GM12873 (cell line): ENCODE measurements at regions not wholly inside any gene's neighbourhood (a gene's known extent, or its start where the extent isn't known, plus 50 kb on each side); places are given as distances from the start of the nearest gene placed in this dataset.

Source experiments
- TF ChIP-seq, protein P1 (sequence below): IDR thresholded peaks from 2 replicates; pipeline ENCODE4 v1.5.1; 2012; ENCODE audit warnings: low read depth, mild to moderate bottlenecking, moderate library complexity, low read length, control low read depth; ENCODE audit not compliant: insufficient read depth; ENCODE audit errors: missing control alignments

DNA sequence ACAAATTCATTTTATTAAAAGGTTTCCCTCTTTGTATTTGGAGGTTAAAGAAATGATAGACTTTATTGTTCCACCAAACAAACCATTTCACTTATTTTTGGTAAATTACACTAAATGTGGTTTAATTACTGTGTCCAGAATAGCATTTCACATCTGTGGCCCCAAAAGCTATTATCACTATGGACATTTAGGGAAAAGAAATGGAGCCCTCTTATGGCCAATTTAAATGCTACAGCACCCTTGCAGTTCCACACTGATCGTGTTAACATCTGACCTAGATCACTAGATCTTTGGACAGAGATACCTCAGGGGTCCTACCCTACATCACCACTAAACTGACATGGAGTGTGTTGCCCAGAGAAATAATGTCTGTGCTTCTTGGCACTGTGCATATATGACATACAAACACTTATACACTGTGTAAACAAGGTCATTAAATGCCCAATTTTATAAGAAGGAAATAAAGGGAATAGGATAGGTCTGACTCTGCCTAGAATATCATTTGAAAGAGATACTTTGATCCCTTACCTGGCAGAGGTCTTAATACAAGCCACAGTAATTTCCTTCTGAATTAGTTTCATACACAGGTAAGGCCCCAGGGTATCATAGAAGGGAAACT, 163.9 kb downstream of the KDR start:
- TF ChIP-seq, protein P1, sequence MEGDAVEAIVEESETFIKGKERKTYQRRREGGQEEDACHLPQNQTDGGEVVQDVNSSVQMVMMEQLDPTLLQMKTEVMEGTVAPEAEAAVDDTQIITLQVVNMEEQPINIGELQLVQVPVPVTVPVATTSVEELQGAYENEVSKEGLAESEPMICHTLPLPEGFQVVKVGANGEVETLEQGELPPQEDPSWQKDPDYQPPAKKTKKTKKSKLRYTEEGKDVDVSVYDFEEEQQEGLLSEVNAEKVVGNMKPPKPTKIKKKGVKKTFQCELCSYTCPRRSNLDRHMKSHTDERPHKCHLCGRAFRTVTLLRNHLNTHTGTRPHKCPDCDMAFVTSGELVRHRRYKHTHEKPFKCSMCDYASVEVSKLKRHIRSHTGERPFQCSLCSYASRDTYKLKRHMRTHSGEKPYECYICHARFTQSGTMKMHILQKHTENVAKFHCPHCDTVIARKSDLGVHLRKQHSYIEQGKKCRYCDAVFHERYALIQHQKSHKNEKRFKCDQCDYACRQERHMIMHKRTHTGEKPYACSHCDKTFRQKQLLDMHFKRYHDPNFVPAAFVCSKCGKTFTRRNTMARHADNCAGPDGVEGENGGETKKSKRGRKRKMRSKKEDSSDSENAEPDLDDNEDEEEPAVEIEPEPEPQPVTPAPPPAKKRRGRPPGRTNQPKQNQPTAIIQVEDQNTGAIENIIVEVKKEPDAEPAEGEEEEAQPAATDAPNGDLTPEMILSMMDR: peak; percentile 50

DNA sequence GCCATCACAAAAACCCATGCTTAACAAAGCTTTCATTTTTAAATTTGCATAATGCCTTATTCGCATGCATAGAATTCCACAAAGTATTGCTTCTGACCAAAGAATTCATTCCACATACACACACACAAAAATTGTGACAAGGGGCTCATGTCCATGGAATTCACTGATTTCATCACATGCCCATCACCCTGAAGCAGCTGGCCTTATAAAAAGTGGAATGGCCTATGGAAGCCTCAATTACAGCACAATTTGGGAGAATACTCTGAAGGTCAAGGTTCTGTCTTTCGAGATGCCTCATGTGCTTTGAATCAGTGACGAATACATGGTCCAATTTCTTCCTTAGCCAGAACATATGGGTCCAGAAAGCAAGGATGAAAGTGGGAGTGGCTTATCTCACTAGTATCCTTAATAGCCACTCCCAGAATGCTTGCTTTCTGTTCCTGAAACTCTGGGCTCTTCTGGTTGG, 165.7 kb downstream of the KDR start:
- TF ChIP-seq, protein P1: no peak

GRCh38 chr4:54959131-54959530, 166.3 kb downstream of the KDR start:
- TF ChIP-seq, protein P1: no peak

- TF ChIP-seq, protein P1: no peak
Measured at GRCh38 chr4:54958236-54958635, 167.2 kb downstream of the KDR start.

- TF ChIP-seq, protein P1: no peak
Measured at GRCh38 chr4:54954656-54955388, 170.6 kb downstream of the KDR start.

DNA sequence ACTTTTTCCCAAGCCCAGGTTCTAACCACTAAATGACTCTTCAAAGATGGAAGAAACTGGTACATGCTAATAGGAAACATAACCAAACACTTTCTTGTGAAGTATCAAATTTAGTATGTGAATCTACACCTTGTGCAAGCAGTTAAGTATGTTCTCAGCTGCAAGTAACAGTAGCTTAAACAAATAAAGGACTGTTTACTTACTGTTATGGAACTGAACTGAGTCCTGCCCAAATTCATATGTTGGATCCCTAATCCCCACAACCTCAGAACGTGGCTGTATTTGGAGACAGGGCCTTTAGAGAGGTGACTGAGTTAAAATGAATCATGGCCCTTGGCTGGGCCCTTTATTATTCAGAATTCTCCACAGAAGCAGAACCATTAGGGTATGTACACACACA, 178.7 kb downstream of the KDR start:
- TF ChIP-seq, protein P1: no peak

- TF ChIP-seq, protein P1: no peak
Measured at GRCh38 chr4:54945838-54946237, 179.6 kb downstream of the KDR start.
